Neuronal stem cell (in vitro differentiated cells): ENCODE measurements at regions not wholly inside any gene's neighbourhood (a gene's known extent, or its start where the extent isn't known, plus 50 kb on each side); places are given as distances from the start of the nearest gene placed in this dataset.

ENCODE experiments used
- DNase-seq: peaks from one replicate; pipeline ENCODE4 v3.0.0-alpha.2; 2013; ENCODE audit warnings: low spot score
- H2AFZ ChIP-seq: one replicate; pipeline ENCODE4 v1.6.1; 2013; ENCODE audit warnings: mild to moderate bottlenecking, low read length, inconsistent platforms
- H2AK5ac ChIP-seq: 2 replicates; pipeline ENCODE4 v1.6.1; 2013; ENCODE audit warnings: low read depth, mild to moderate bottlenecking, inconsistent platforms, low read length, moderate library complexity, mixed read lengths
- H2BK120ac ChIP-seq: 2 replicates; pipeline ENCODE4 v1.6.1; 2013; ENCODE audit warnings: low read depth, mild to moderate bottlenecking, inconsistent platforms, low read length, moderate library complexity, mixed read lengths
- H2BK12ac ChIP-seq: one replicate; pipeline ENCODE4 v1.6.1; 2013; ENCODE audit warnings: low read length, inconsistent platforms
- H2BK15ac ChIP-seq: 2 replicates; pipeline ENCODE4 v1.6.1; 2013; ENCODE audit warnings: mild to moderate bottlenecking, low read length, inconsistent platforms, mixed read lengths
- H2BK5ac ChIP-seq: one replicate; pipeline ENCODE4 v1.6.1; 2013; ENCODE audit warnings: inconsistent platforms, mild to moderate bottlenecking, low read length, moderate library complexity
- H3K14ac ChIP-seq: one replicate; pipeline ENCODE4 v1.6.1; 2013; ENCODE audit warnings: low read length, inconsistent platforms
- H3K18ac ChIP-seq: 2 replicates; pipeline ENCODE4 v1.6.1; 2013; ENCODE audit warnings: low read length, inconsistent platforms
- H3K23ac ChIP-seq: 2 replicates; pipeline ENCODE4 v1.6.1; 2013; ENCODE audit warnings: low read depth, mild to moderate bottlenecking, mixed read lengths, low read length, inconsistent platforms; ENCODE audit not compliant: poor library complexity
- H3K27ac ChIP-seq: replicated peaks from 3 replicates; pipeline ENCODE4 v1.5.1; 2013; ENCODE audit warnings: low read length, inconsistent platforms
- H3K27me3 ChIP-seq, 3 experiments: 2 replicates each; pipeline ENCODE4 v1.6.1; 2013; ENCODE audit warnings: low read length in 3 of 3, mild to moderate bottlenecking in 2 of 3, inconsistent platforms in 1 of 3, low read depth in 1 of 3, mixed read lengths in 1 of 3, moderate library complexity in 1 of 3; ENCODE audit not compliant: control insufficient read depth in 3 of 3, insufficient read depth in 3 of 3
- H3K36me3 ChIP-seq, 2 donors: replicated peaks in 1 of 2; 2 replicates each; pipeline ENCODE4 v1.6.1; 2013; ENCODE audit warnings: low read length in 2 of 2; ENCODE audit not compliant: control insufficient read depth in 2 of 2, insufficient read depth in 2 of 2
- H3K4ac ChIP-seq: 2 replicates; pipeline ENCODE4 v1.6.1; 2013; ENCODE audit warnings: inconsistent platforms, mild to moderate bottlenecking, low read length, moderate library complexity
- H3K4me1 ChIP-seq, 2 donors: 1 replicate in 1 of 2; 2 replicates in 1 of 2; pipeline ENCODE4 v1.6.1; 2013; ENCODE audit warnings: low read length in 2 of 2, low read depth in 1 of 2; ENCODE audit not compliant: control insufficient read depth in 2 of 2, insufficient read depth in 1 of 2
- H3K4me2 ChIP-seq: one replicate; pipeline ENCODE4 v1.6.1; 2013; ENCODE audit warnings: mild to moderate bottlenecking, low read length, inconsistent platforms; ENCODE audit not compliant: insufficient read depth, poor library complexity, severe bottlenecking
- H3K4me3 ChIP-seq, 2 donors: 2 replicates each; pipeline ENCODE4 v1.5.1; 2013; ENCODE audit warnings: low read length in 2 of 2, mild to moderate bottlenecking in 2 of 2, inconsistent platforms in 1 of 2, moderate library complexity in 1 of 2
- H3K79me1 ChIP-seq: one replicate; pipeline ENCODE4 v1.6.1; 2013; ENCODE audit warnings: low read depth, mild to moderate bottlenecking, inconsistent platforms, low read length, moderate library complexity
- H3K9ac ChIP-seq: one replicate; pipeline ENCODE4 v1.6.1; 2013; ENCODE audit warnings: mild to moderate bottlenecking, low read depth, low read length, inconsistent platforms; ENCODE audit not compliant: poor library complexity
- H3K9me3 ChIP-seq, 2 donors: replicated peaks in 1 of 2; 2 replicates each; pipeline versions ENCODE3 to v1.6.1; 2013; ENCODE audit warnings: low read length in 2 of 2, mild to moderate bottlenecking in 2 of 2, inconsistent platforms in 1 of 2, low read depth in 1 of 2, mixed read lengths in 1 of 2, moderate library complexity in 1 of 2; ENCODE audit not compliant: control insufficient read depth in 2 of 2, insufficient read depth in 1 of 2
- H4K8ac ChIP-seq: one replicate; pipeline ENCODE4 v1.6.1; 2013; ENCODE audit warnings: low read depth, mild to moderate bottlenecking, inconsistent platforms, low read length, moderate library complexity
- H4K91ac ChIP-seq: one replicate; pipeline ENCODE4 v1.6.1; 2013; ENCODE audit warnings: low read length, low read depth, mild to moderate bottlenecking, inconsistent platforms; ENCODE audit not compliant: poor library complexity
- WGBS, 2 donors: extraction: QIAGEN DNeasy Blood & Tissue Kit; methylation state at CpG; one replicate each; pipeline ENCODE4 v1.1.7; 2013; ENCODE audit warnings: missing lambda C conversion rate in 2 of 2, mixed read lengths in 1 of 2; ENCODE audit not compliant: insufficient read length in 2 of 2, insufficient replicate concordance in 1 of 2; ENCODE audit errors: extremely low coverage in 2 of 2; 5-methylcytosine and 5-hydroxymethylcytosine counted together

- Histone ChIP-seq H3K4me2 (no peak overlapping the region), H4K91ac (no peak overlapping the region), H2AFZ (no peak overlapping the region), H4K8ac (no peak overlapping the region), H2BK15ac (no peak overlapping the region), H2BK5ac (no peak overlapping the region), H3K79me1 (no peaks in the 10 kb centered on the region), H3K4ac (no peak overlapping the region), H3K9me3 (no peaks in the 10 kb centered on the region), H2AK5ac (no peak overlapping the region), H3K36me3 (no peaks in the 10 kb centered on the region), H3K27ac (no peak overlapping the region), H2BK12ac (no peak overlapping the region), H3K14ac (no peak overlapping the region), H3K4me3 (no peak overlapping the region), H3K4me1 (no peaks in the 10 kb centered on the region), H3K18ac (no peak overlapping the region), H3K23ac (no peak overlapping the region), H3K9ac (no peak overlapping the region), H3K27me3 (no peaks in the 10 kb centered on the region), H2BK120ac (no peak overlapping the region)
- DNase-seq: no peak
- WGBS, 2 donors: no CpG with 5 or more reads among the region's 1 CpG
These were observed 428.9 kb downstream of the MDFIC start for GRCh38 chr7:115350764-115351163.

- Histone ChIP-seq H2BK5ac (no peak overlapping the region), H3K9ac (no peak overlapping the region), H3K18ac (no peak overlapping the region), H3K4ac (no peak overlapping the region), H3K23ac (no peak overlapping the region), H2BK15ac (no peak overlapping the region), H3K4me3 (no peak overlapping the region), H3K36me3 (no peaks in the 10 kb centered on the region), H3K9me3 (no peaks in the 10 kb centered on the region), H3K27ac (no peak overlapping the region), H3K14ac (no peak overlapping the region), H2BK120ac (no peak overlapping the region), H4K91ac (no peak overlapping the region), H3K4me1 (no peaks in the 10 kb centered on the region), H2BK12ac (no peak overlapping the region), H3K27me3 (no peaks in the 10 kb centered on the region), H4K8ac (no peak overlapping the region), H2AK5ac (no peak overlapping the region), H3K4me2 (no peak overlapping the region), H3K79me1 (no peaks in the 10 kb centered on the region), H2AFZ (no peak overlapping the region)
- no CpG with 5 or more reads among the region's 1 CpG for WGBS, 2 donors
- no peak for DNase-seq
These were observed 427.7 kb downstream of the MDFIC start for GRCh38 chr7:115349635-115350034.

GRCh38 chr7:115346685-115347084, 424.8 kb downstream of the MDFIC start:
- H3K9ac ChIP-seq: no peak overlapping the region

GRCh38 chr7:115340828-115341227, 418.9 kb downstream of the MDFIC start:
- no peak overlapping the region for H2BK120ac ChIP-seq

More at GRCh38 chr7:115346685-115347084, 424.8 kb downstream of the MDFIC start:
- DNase-seq: no peak
- no CpG with 5 or more reads among the region's 1 CpG for whole genome bisulfite sequencing, 2 donors
- H3K4ac ChIP-seq: no peak overlapping the region
- H4K8ac ChIP-seq: no peak overlapping the region
- H3K4me1 ChIP-seq: no peaks in the 10 kb centered on the region
- no peaks in the 10 kb centered on the region for H3K36me3 ChIP-seq
- H2BK15ac ChIP-seq: no peak overlapping the region
- no peak overlapping the region for H3K4me3 ChIP-seq
- H3K27ac ChIP-seq: no peak overlapping the region
- H3K79me1 ChIP-seq: no peaks in the 10 kb centered on the region
- no peak overlapping the region for H2BK12ac ChIP-seq
- H4K91ac ChIP-seq: no peak overlapping the region
- H3K4me2 ChIP-seq: no peak overlapping the region
- H2BK5ac ChIP-seq: no peak overlapping the region
- H3K9me3 ChIP-seq: no peaks in the 10 kb centered on the region
- H3K27me3 ChIP-seq: no peaks in the 10 kb centered on the region
- H2AK5ac ChIP-seq: no peak overlapping the region
- H2BK120ac ChIP-seq: no peak overlapping the region
- peak overlapping the region; percentile 17 for H2AFZ ChIP-seq
- no peak overlapping the region for H3K14ac ChIP-seq
- H3K23ac ChIP-seq: no peak overlapping the region
- H3K18ac ChIP-seq: no peak overlapping the region

More at GRCh38 chr7:115340828-115341227, 418.9 kb downstream of the MDFIC start:
- Histone ChIP-seq H2AK5ac (no peak overlapping the region), H2AFZ (no peak overlapping the region), H4K8ac (no peak overlapping the region), H2BK5ac (no peak overlapping the region), H3K9ac (no peak overlapping the region), H2BK12ac (no peak overlapping the region), H4K91ac (no peak overlapping the region), H3K27ac (no peak overlapping the region), H3K36me3 (no peaks in the 10 kb centered on the region), H2BK15ac (no peak overlapping the region), H3K4me2 (no peak overlapping the region), H3K4ac (no peak overlapping the region), H3K4me1 (no peaks in the 10 kb centered on the region), H3K27me3 (no peaks in the 10 kb centered on the region), H3K79me1 (no peaks in the 10 kb centered on the region), H3K4me3 (no peak overlapping the region), H3K18ac (no peak overlapping the region), H3K23ac (no peak overlapping the region), H3K9me3 (peaks cover 0 to 4% of the 10 kb centered on the region in 2 donors), H3K14ac (no peak overlapping the region)
- no peak for DNase-seq
- WGBS, 2 donors: no CpG with 5 or more reads among the region's 4 CpGs
